CD4-positive, alpha-beta memory T cell (primary cell): ENCODE measurements at regions not wholly inside any gene's neighbourhood (a gene's known extent, or its start where the extent isn't known, plus 50 kb on each side); places are given as distances from the start of the nearest gene placed in this dataset.

ENCODE experiments used
- CTCF ChIA-PET: fragments of 350-600 bp; sonication (Branson Sonifier 250); formaldehyde crosslinking; loops from one replicate; lab custom pipeline; 2021; ENCODE audit warnings: inconsistent platforms; ENCODE audit not compliant: partially characterized antibody; lab: Charles Lee
- POLR2A ChIA-PET: fragments of 350-600 bp; sonication (Branson Sonifier 250); formaldehyde crosslinking; loops from one replicate; lab custom pipeline; 2021; ENCODE audit not compliant: partially characterized antibody; lab: Charles Lee
- DNase-seq, 5 donors: peaks; one replicate each; pipeline versions ENCODE4 v3.0.0 to v3.0.0-alpha.2; 2020 to 2022; ENCODE audit warnings: mixed read lengths in 1 of 5
- H3K27ac ChIP-seq: one replicate; pipeline ENCODE4 v1.7.0; 2013; ENCODE audit warnings: low read depth, low read length
- H3K27me3 ChIP-seq: 2 replicates; pipeline ENCODE4 v1.7.0; 2013; ENCODE audit warnings: mild to moderate bottlenecking, low read length, moderate library complexity; ENCODE audit not compliant: insufficient read depth
- H3K36me3 ChIP-seq: 2 replicates; pipeline ENCODE4 v1.7.0; 2013; ENCODE audit warnings: mild to moderate bottlenecking, low read length, moderate library complexity; ENCODE audit not compliant: insufficient read depth
- H3K4me1 ChIP-seq: 2 replicates; pipeline ENCODE4 v1.7.0; 2013; ENCODE audit warnings: mild to moderate bottlenecking, low read length, moderate library complexity; ENCODE audit not compliant: insufficient read depth
- H3K4me3 ChIP-seq, 2 donors: one replicate each; pipeline ENCODE4 v1.7.0; 2013; ENCODE audit warnings: low read length in 2 of 2, mild to moderate bottlenecking in 1 of 2
- H3K9me3 ChIP-seq, 2 donors: one replicate each; pipeline ENCODE4 v1.7.0; 2013; ENCODE audit warnings: low read length in 2 of 2, control low read depth in 1 of 2; ENCODE audit not compliant: control insufficient read depth in 1 of 2
- H3K27ac Mint-ChIP-seq, 7 donors: one replicate each; pipeline ENCODE4 v1.8.0; 2020 to 2021; ENCODE audit warnings: mixed read lengths in 7 of 7, mild to moderate bottlenecking in 6 of 7, inconsistent platforms in 3 of 7, moderate library complexity in 3 of 7
- H3K27me3 Mint-ChIP-seq, 2 donors: one replicate each; pipeline ENCODE4 v1.8.0; 2020 to 2021; ENCODE audit warnings: mixed read lengths in 2 of 2
- H3K36me3 Mint-ChIP-seq, 2 donors: one replicate each; pipeline ENCODE4 v1.8.0; 2020 to 2021; ENCODE audit warnings: mixed read lengths in 2 of 2, inconsistent platforms in 1 of 2, mild to moderate bottlenecking in 1 of 2
- H3K4me1 Mint-ChIP-seq, 4 donors: one replicate each; pipeline ENCODE4 v1.8.0; 2020 to 2021; ENCODE audit warnings: mixed read lengths in 4 of 4, mild to moderate bottlenecking in 1 of 4
- H3K4me3 Mint-ChIP-seq, 8 donors: one replicate each; pipeline ENCODE4 v1.8.0; 2020 to 2021; ENCODE audit warnings: mixed read lengths in 8 of 8, mild to moderate bottlenecking in 7 of 8, moderate library complexity in 6 of 8, inconsistent platforms in 3 of 8
- H3K9me3 Mint-ChIP-seq, 8 donors: one replicate each; pipeline ENCODE4 v1.8.0; 2020 to 2021; ENCODE audit warnings: mixed read lengths in 8 of 8, mild to moderate bottlenecking in 5 of 8, inconsistent platforms in 3 of 8, moderate library complexity in 1 of 8
- intact Hi-C: fragments of 100-400 bp; cut with micrococcal nuclease; formaldehyde crosslinking; loops from one replicate; pipeline ENCODE4 v1.15.1; 2023

- Mint-ChIP-seq H3K4me3 (no peak overlapping the region), H3K27me3 (no peaks in the 10 kb centered on the region), H3K9me3 (peaks cover 0 to 11% (median 5%) of the 10 kb centered on the region in 8 donors), H3K4me1 (no peaks in the 10 kb centered on the region), H3K27ac (no peak overlapping the region), H3K36me3 (no peaks in the 10 kb centered on the region)
- no peak overlapping the region for H3K27ac ChIP-seq
- no peak for DNase-seq
- CTCF ChIA-PET: no interaction called here
- no peaks in the 10 kb centered on the region for H3K36me3 ChIP-seq
- H3K4me3 ChIP-seq: no peak overlapping the region
- H3K27me3 ChIP-seq: no peaks in the 10 kb centered on the region
- H3K9me3 ChIP-seq: no peaks in the 10 kb centered on the region
- POLR2A ChIA-PET: no interaction called here
- H3K4me1 ChIP-seq: no peaks in the 10 kb centered on the region
- intact Hi-C loops: no loop called here
These were observed 948.2 kb downstream of the EPHA3 start for GRCh38 chr3:90055666-90056065.

GRCh38 chr3:90056281-90057032 lies 949.0 kb downstream of the EPHA3 start:
- CTCF ChIA-PET: no interaction called here
- H3K9me3 Mint-ChIP-seq: peaks cover 0 to 12% (median 5%) of the 10 kb centered on the region in 8 donors
- no peaks in the 10 kb centered on the region for H3K4me1 ChIP-seq
- no peak overlapping the region for H3K4me3 ChIP-seq
- POLR2A ChIA-PET: no interaction called here
- H3K9me3 ChIP-seq: no peaks in the 10 kb centered on the region
- no peaks in the 10 kb centered on the region for H3K36me3 ChIP-seq
- no peaks in the 10 kb centered on the region for H3K27me3 ChIP-seq
- intact Hi-C loops: no loop called here
- H3K27ac ChIP-seq: no peak overlapping the region
- no peaks in the 10 kb centered on the region for H3K27me3 Mint-ChIP-seq
- DNase-seq: no peak
- no peaks in the 10 kb centered on the region for H3K36me3 Mint-ChIP-seq
- no peaks in the 10 kb centered on the region for H3K4me1 Mint-ChIP-seq
- no peak overlapping the region for H3K27ac Mint-ChIP-seq
- no peak overlapping the region for H3K4me3 Mint-ChIP-seq

- Histone ChIP-seq H3K27me3 (no peaks in the 10 kb centered on the region), H3K4me3 (no peak overlapping the region), H3K9me3 (no peaks in the 10 kb centered on the region), H3K27ac (no peak overlapping the region), H3K36me3 (no peaks in the 10 kb centered on the region), H3K4me1 (no peaks in the 10 kb centered on the region)
- Mint-ChIP-seq H3K4me1 (no peaks in the 10 kb centered on the region), H3K9me3 (peaks cover 2 to 18% (median 5%) of the 10 kb centered on the region in 8 donors), H3K4me3 (no peak overlapping the region), H3K27me3 (no peaks in the 10 kb centered on the region), H3K36me3 (no peaks in the 10 kb centered on the region), H3K27ac (no peak overlapping the region)
- DNase-seq: no peak
- CTCF ChIA-PET: interaction anchor here (1.2 kb wide), 1 partner anchor 11 kb away, joined by 3 read pairs; no protein-coding TSS in a partner anchor
- intact Hi-C loops: no loop called here
- POLR2A ChIA-PET: no interaction called here
These were observed 954.6 kb downstream of the EPHA3 start for GRCh38 chr3:90062016-90062415.

- no peak for DNase-seq
- Histone ChIP-seq H3K9me3 (no peaks in the 10 kb centered on the region), H3K4me1 (no peaks in the 10 kb centered on the region), H3K27ac (no peak overlapping the region), H3K27me3 (no peaks in the 10 kb centered on the region), H3K36me3 (no peaks in the 10 kb centered on the region), H3K4me3 (no peak overlapping the region)
- intact Hi-C loops: no loop called here
- ChIA-PET CTCF (interaction anchor here (1.2 kb wide), 1 partner anchor 11 kb away, joined by 3 read pairs; no protein-coding TSS in a partner anchor), POLR2A (no interaction called here)
- no peak overlapping the region for H3K27ac Mint-ChIP-seq
- no peaks in the 10 kb centered on the region for H3K4me1 Mint-ChIP-seq
- H3K9me3 Mint-ChIP-seq: peaks cover 2 to 16% (median 5%) of the 10 kb centered on the region in 8 donors
- no peaks in the 10 kb centered on the region for H3K36me3 Mint-ChIP-seq
- H3K27me3 Mint-ChIP-seq: no peaks in the 10 kb centered on the region
- no peak overlapping the region for H3K4me3 Mint-ChIP-seq
These were observed 955.3 kb downstream of the EPHA3 start for GRCh38 chr3:90062631-90063200.

- Mint-ChIP-seq H3K4me1 (no peaks in the 10 kb centered on the region), H3K27me3 (no peaks in the 10 kb centered on the region), H3K4me3 (no peak overlapping the region), H3K36me3 (no peaks in the 10 kb centered on the region), H3K27ac (no peak overlapping the region), H3K9me3 (peaks cover 2 to 24% (median 11%) of the 10 kb centered on the region in 8 donors)
- Histone ChIP-seq H3K27me3 (no peaks in the 10 kb centered on the region), H3K9me3 (no peaks in the 10 kb centered on the region), H3K4me3 (no peak overlapping the region), H3K4me1 (no peaks in the 10 kb centered on the region), H3K36me3 (no peaks in the 10 kb centered on the region), H3K27ac (no peak overlapping the region)
- CTCF ChIA-PET: no interaction called here
- DNase-seq: no peak
- intact Hi-C loops: no loop called here
- POLR2A ChIA-PET: no interaction called here
These were observed 961.4 kb downstream of the EPHA3 start for GRCh38 chr3:90068783-90069182.

- ChIA-PET POLR2A (no interaction called here), CTCF (no interaction called here)
- no peaks in the 10 kb centered on the region for H3K27me3 Mint-ChIP-seq
- H3K27ac Mint-ChIP-seq: no peak overlapping the region
- H3K4me3 Mint-ChIP-seq: no peak overlapping the region
- Histone ChIP-seq H3K4me3 (no peak overlapping the region), H3K4me1 (no peaks in the 10 kb centered on the region), H3K9me3 (no peaks in the 10 kb centered on the region), H3K36me3 (no peaks in the 10 kb centered on the region), H3K27ac (no peak overlapping the region), H3K27me3 (no peaks in the 10 kb centered on the region)
- H3K36me3 Mint-ChIP-seq: no peaks in the 10 kb centered on the region
- no peaks in the 10 kb centered on the region for H3K4me1 Mint-ChIP-seq
- intact Hi-C loops: no loop called here
- peaks cover 2 to 24% (median 10%) of the 10 kb centered on the region in 8 donors for H3K9me3 Mint-ChIP-seq
- DNase-seq: no peak
These were observed 962.3 kb downstream of the EPHA3 start for GRCh38 chr3:90069748-90070147.

- ChIA-PET POLR2A (no interaction called here), CTCF (no interaction called here)
- Histone ChIP-seq H3K36me3 (no peaks in the 10 kb centered on the region), H3K27ac (no peak overlapping the region), H3K4me1 (no peaks in the 10 kb centered on the region), H3K4me3 (no peak overlapping the region), H3K27me3 (no peaks in the 10 kb centered on the region), H3K9me3 (no peaks in the 10 kb centered on the region)
- H3K27ac Mint-ChIP-seq: no peak overlapping the region
- H3K36me3 Mint-ChIP-seq: no peaks in the 10 kb centered on the region
- H3K27me3 Mint-ChIP-seq: no peaks in the 10 kb centered on the region
- no peaks in the 10 kb centered on the region for H3K4me1 Mint-ChIP-seq
- H3K4me3 Mint-ChIP-seq: no peak overlapping the region
- peaks cover 3 to 18% (median 11%) of the 10 kb centered on the region in 8 donors for H3K9me3 Mint-ChIP-seq
- no peak for DNase-seq
- intact Hi-C loops: no loop called here
These were observed 968.7 kb downstream of the EPHA3 start for GRCh38 chr3:90076136-90076535.
